ENCODE measurements at regions not wholly inside any gene's neighbourhood (a gene's known extent, or its start where the extent isn't known, plus 50 kb on each side); places are given as distances from the start of the nearest gene placed in this dataset.

GRCh38 chr14:29316936-29317335, 550.3 kb downstream of the FOXG1 start (continued):
- TF ChIP-seq MAFG (tag; conservative IDR thresholded peaks at IDR 0.05) = peak; percentile 26; the same call in 1 of the 2 replicates
- TF ChIP-seq NR4A1 (CRISPR knock-in tag; IDR thresholded peaks at IDR 0.05) = no peak
- no peak for TF ChIP-seq NR4A1 (tag; IDR thresholded peaks at IDR 0.05)
- no peak for TF ChIP-seq ZNF224 (CRISPR knock-in tag; IDR thresholded peaks at IDR 0.05)
- TF ChIP-seq BRF1 (IDR thresholded peaks at IDR 0.05; ENCODE audit: borderline replicate concordance, extremely low read depth, insufficient read length) = no peak
- TF ChIP-seq POLR2B (IDR thresholded peaks at IDR 0.05; ENCODE audit: low read depth, partially characterized antibody) = no peak
- TF ChIP-seq MEIS2 (IDR thresholded peaks at IDR 0.05; ENCODE audit: partially characterized antibody) = no peak
- TF ChIP-seq TBL1XR1 (IDR thresholded peaks at IDR 0.05; ENCODE audit: low read length in 2 of 2) = no peak
- TF ChIP-seq HMG20A (CRISPR knock-in tag; conservative IDR thresholded peaks at IDR 0.05) = no peak
- TF ChIP-seq ZNF41 (CRISPR knock-in tag; conservative IDR thresholded peaks at IDR 0.05) = no peak
- no peak for TF ChIP-seq GABPA (tag; conservative IDR thresholded peaks at IDR 0.05; ENCODE audit: low read depth)
- TF ChIP-seq MAFK (IDR thresholded peaks at IDR 0.05; ENCODE audit: low read length) = peak; percentile 37; the same call in 1 of the 2 replicates
- no peak for TF ChIP-seq ZNF239 (CRISPR knock-in tag; IDR thresholded peaks at IDR 0.05)
- no peak for TF ChIP-seq ZNF274 (IDR thresholded peaks at IDR 0.05; ENCODE audit: borderline replicate concordance, low read depth, low read length)
- no peak for TF ChIP-seq SMC3 (conservative IDR thresholded peaks at IDR 0.05; ENCODE audit: insufficient read depth, low read depth, low read length)
- TF ChIP-seq ZKSCAN1 (IDR thresholded peaks at IDR 0.05; ENCODE audit: low read depth, low read length) = no peak
- no peak for TF ChIP-seq BCOR (IDR thresholded peaks at IDR 0.05)
- TF ChIP-seq EP300 (IDR thresholded peaks at IDR 0.05; ENCODE audit: low read length) = no peak
- TF ChIP-seq C11orf30 (IDR thresholded peaks at IDR 0.05; ENCODE audit: low read depth) = peak; percentile 16; the same call in 1 of the 2 replicates
- no peak for TF ChIP-seq NR1H2 (CRISPR knock-in tag; IDR thresholded peaks at IDR 0.05)
- no peak for TF ChIP-seq ZZZ3 (IDR thresholded peaks at IDR 0.05)
- TF ChIP-seq RFX7 (CRISPR knock-in tag; IDR thresholded peaks at IDR 0.05) = no peak
